ENCODE measurements at regions not wholly inside any gene's neighbourhood (a gene's known extent, or its start where the extent isn't known, plus 50 kb on each side); places are given as distances from the start of the nearest gene placed in this dataset.
A peak's percentile ranks its signal among the peaks of the same experiment; 100 is the strongest.

DNA sequence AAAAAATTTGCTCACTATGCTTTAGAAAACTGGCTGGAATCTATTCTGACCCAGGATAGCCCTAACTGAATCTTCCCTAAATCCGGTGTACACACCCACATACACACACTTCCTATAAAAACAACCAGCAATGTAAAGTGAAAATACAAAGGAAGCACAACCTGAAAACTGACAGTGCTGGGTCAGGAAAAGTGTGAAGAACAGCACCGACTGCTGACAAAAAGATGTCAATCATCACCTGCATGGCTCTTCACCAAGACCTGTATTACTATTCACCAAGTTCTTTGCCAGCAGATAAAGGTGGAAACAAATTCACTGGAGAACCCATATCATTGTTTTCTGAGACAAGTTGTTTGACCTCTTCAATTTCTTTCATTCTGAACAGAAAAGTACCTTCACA is 293.8 kb upstream of the GRAMD2B start:
- no peak overlapping the region for H3K4me3 ChIP-seq (ENCODE audit: low read depth, low read length)
- ChIA-PET POLR2A (no interaction called here), CTCF (interaction anchor here (0.7 kb wide), 1 partner anchor 43 kb away, joined by 4 read pairs; no protein-coding TSS in a partner anchor)
- H3K27ac Mint-ChIP-seq (ENCODE audit: unreplicated experiment), result no peak overlapping the region
- no peaks in the 10 kb centered on the region for H3K4me1 Mint-ChIP-seq (ENCODE audit: low read depth, unreplicated experiment)
- intact Hi-C loops (cut with micrococcal nuclease; ENCODE audit: unreplicated experiment), result no loop called here
- no peak for DNase-seq
- H3K27me3 ChIP-seq (replicated peaks; ENCODE audit: control insufficient read depth, insufficient read depth, low read length), result no peaks in the 10 kb centered on the region
- H3K27me3 Mint-ChIP-seq (ENCODE audit: insufficient read depth, unreplicated experiment), result no peaks in the 10 kb centered on the region
- no peaks in the 10 kb centered on the region for H3K9me3 Mint-ChIP-seq (ENCODE audit: unreplicated experiment)
- no peak overlapping the region for H3K4me3 Mint-ChIP-seq (ENCODE audit: unreplicated experiment)
- no peaks in the 10 kb centered on the region for H3K36me3 Mint-ChIP-seq (ENCODE audit: insufficient read depth, unreplicated experiment)
- TF ChIP-seq, protein P1, sequence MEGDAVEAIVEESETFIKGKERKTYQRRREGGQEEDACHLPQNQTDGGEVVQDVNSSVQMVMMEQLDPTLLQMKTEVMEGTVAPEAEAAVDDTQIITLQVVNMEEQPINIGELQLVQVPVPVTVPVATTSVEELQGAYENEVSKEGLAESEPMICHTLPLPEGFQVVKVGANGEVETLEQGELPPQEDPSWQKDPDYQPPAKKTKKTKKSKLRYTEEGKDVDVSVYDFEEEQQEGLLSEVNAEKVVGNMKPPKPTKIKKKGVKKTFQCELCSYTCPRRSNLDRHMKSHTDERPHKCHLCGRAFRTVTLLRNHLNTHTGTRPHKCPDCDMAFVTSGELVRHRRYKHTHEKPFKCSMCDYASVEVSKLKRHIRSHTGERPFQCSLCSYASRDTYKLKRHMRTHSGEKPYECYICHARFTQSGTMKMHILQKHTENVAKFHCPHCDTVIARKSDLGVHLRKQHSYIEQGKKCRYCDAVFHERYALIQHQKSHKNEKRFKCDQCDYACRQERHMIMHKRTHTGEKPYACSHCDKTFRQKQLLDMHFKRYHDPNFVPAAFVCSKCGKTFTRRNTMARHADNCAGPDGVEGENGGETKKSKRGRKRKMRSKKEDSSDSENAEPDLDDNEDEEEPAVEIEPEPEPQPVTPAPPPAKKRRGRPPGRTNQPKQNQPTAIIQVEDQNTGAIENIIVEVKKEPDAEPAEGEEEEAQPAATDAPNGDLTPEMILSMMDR (IDR thresholded peaks at IDR 0.05; ENCODE audit: insufficient read depth in 1 of 2, low read depth in 1 of 2, low read length in 1 of 2, severe bottlenecking in 1 of 2, unreplicated experiment in 1 of 2), result peak in 1 of 2 experiments; percentile 9
- BruUV-seq (replicated peaks), result no TSS peak
- H3K36me3 ChIP-seq (ENCODE audit: control insufficient read depth, insufficient read depth, low read length), result no peaks in the 10 kb centered on the region
- no peaks in the 10 kb centered on the region for H3K9me3 ChIP-seq
- no peaks in the 10 kb centered on the region for H3K4me1 ChIP-seq

DNA sequence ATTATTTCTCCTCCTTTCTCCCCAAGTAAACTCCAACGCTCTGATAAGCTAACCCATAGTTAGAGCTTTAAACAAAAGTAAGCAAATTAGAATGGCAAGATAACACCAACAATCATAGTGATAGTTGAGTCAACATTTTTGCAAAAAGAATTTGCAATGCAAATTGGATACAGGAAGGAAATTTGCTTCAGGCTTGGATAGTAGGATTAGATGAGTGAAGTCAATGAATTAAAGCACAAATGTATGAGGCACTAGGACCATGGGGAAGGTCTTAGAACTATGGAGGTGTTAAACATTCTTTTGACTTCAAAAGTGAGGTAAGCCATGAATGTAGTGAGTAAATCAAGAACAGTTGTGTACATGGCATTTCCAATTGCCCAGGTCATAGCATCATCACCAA is 289.8 kb upstream of the GRAMD2B start:
- CTCF ChIA-PET, result no interaction called here
- H3K27me3 Mint-ChIP-seq (ENCODE audit: insufficient read depth, unreplicated experiment), result peaks cover 3% of the 10 kb centered on the region
- TF ChIP-seq, protein P1 (IDR thresholded peaks at IDR 0.05; ENCODE audit: insufficient read depth in 1 of 2, low read depth in 1 of 2, low read length in 1 of 2, severe bottlenecking in 1 of 2, unreplicated experiment in 1 of 2), result no peak
- H3K27me3 ChIP-seq (replicated peaks; ENCODE audit: control insufficient read depth, insufficient read depth, low read length), result no peaks in the 10 kb centered on the region
- H3K4me3 Mint-ChIP-seq (ENCODE audit: unreplicated experiment), result no peak overlapping the region
- no peaks in the 10 kb centered on the region for H3K36me3 Mint-ChIP-seq (ENCODE audit: insufficient read depth, unreplicated experiment)
- no peak overlapping the region for H3K27ac Mint-ChIP-seq (ENCODE audit: unreplicated experiment)
- no peaks in the 10 kb centered on the region for H3K36me3 ChIP-seq (ENCODE audit: control insufficient read depth, insufficient read depth, low read length)
- H3K4me3 ChIP-seq (ENCODE audit: low read depth, low read length), result no peak overlapping the region
- H3K9me3 Mint-ChIP-seq (ENCODE audit: unreplicated experiment), result no peaks in the 10 kb centered on the region
- no peak for DNase-seq
- no peaks in the 10 kb centered on the region for H3K9me3 ChIP-seq
- POLR2A ChIA-PET, result no interaction called here
- no peaks in the 10 kb centered on the region for H3K4me1 Mint-ChIP-seq (ENCODE audit: low read depth, unreplicated experiment)
- H3K4me1 ChIP-seq, result no peaks in the 10 kb centered on the region
- intact Hi-C loops (cut with micrococcal nuclease; ENCODE audit: unreplicated experiment), result no loop called here
- BruUV-seq (replicated peaks), result no TSS peak

DNA sequence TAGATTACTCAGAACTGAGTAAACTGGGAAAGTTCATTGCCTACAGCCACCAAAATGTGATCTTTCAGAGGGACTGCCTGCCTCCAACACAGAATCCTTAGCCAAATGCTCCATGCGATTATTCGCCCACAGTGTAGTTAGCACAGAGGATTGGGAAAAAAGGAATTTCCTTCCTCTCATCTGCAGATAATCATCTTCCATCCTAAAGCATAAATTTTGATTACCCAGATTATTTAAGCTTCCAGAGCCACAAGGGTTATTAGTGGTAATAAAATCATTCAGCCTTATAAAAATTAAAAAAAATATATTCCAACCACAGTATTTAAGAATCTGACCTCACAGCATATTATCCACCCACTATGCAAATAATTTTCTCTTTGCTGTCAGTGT is 285.3 kb upstream of the GRAMD2B start:
- intact Hi-C loops (cut with micrococcal nuclease; ENCODE audit: unreplicated experiment), result no loop called here
- no peaks in the 10 kb centered on the region for H3K4me1 Mint-ChIP-seq (ENCODE audit: low read depth, unreplicated experiment)
- no peaks in the 10 kb centered on the region for H3K9me3 Mint-ChIP-seq (ENCODE audit: unreplicated experiment)
- H3K4me3 ChIP-seq (ENCODE audit: low read depth, low read length), result no peak overlapping the region
- H3K27me3 Mint-ChIP-seq (ENCODE audit: insufficient read depth, unreplicated experiment), result peaks cover 5% of the 10 kb centered on the region
- H3K4me1 ChIP-seq, result no peaks in the 10 kb centered on the region
- H3K27ac Mint-ChIP-seq (ENCODE audit: unreplicated experiment), result no peak overlapping the region
- no peaks in the 10 kb centered on the region for H3K27me3 ChIP-seq (replicated peaks; ENCODE audit: control insufficient read depth, insufficient read depth, low read length)
- H3K9me3 ChIP-seq, result no peaks in the 10 kb centered on the region
- no peaks in the 10 kb centered on the region for H3K36me3 ChIP-seq (ENCODE audit: control insufficient read depth, insufficient read depth, low read length)
- BruUV-seq (replicated peaks), result no TSS peak
- ChIA-PET POLR2A (no interaction called here), CTCF (no interaction called here)
- TF ChIP-seq, protein P1 (IDR thresholded peaks at IDR 0.05; ENCODE audit: insufficient read depth in 1 of 2, low read depth in 1 of 2, low read length in 1 of 2, severe bottlenecking in 1 of 2, unreplicated experiment in 1 of 2), result no peak
- no peak for DNase-seq
- no peak overlapping the region for H3K4me3 Mint-ChIP-seq (ENCODE audit: unreplicated experiment)
- no peaks in the 10 kb centered on the region for H3K36me3 Mint-ChIP-seq (ENCODE audit: insufficient read depth, unreplicated experiment)
